ENCODE measurements at regions not wholly inside any gene's neighbourhood (a gene's known extent, or its start where the extent isn't known, plus 50 kb on each side); places are given as distances from the start of the nearest gene placed in this dataset.

DNA sequence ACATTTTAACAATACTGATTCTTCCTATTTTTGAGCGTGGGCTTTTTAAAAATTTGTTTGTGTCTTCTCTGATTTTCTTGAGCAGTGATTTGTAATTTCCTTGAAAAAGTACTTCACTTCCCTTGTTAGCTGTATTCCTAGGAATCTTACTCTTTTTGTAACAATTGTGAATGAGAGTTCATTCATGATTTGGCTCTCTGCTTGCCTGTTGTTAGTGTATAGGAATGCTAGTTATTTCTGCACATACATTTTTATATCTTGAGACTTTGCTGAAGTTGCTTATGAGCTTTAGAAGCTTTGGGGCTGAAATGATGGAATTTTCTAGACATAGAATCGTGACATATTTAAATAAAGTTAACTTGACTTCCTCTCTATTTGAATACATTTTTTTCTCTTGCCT, 582.8 kb upstream of the BCHE start:
- H3K4me3 ChIP-seq (ENCODE audit: low read depth, low read length) = no peak overlapping the region
- TF ChIP-seq, protein P1, sequence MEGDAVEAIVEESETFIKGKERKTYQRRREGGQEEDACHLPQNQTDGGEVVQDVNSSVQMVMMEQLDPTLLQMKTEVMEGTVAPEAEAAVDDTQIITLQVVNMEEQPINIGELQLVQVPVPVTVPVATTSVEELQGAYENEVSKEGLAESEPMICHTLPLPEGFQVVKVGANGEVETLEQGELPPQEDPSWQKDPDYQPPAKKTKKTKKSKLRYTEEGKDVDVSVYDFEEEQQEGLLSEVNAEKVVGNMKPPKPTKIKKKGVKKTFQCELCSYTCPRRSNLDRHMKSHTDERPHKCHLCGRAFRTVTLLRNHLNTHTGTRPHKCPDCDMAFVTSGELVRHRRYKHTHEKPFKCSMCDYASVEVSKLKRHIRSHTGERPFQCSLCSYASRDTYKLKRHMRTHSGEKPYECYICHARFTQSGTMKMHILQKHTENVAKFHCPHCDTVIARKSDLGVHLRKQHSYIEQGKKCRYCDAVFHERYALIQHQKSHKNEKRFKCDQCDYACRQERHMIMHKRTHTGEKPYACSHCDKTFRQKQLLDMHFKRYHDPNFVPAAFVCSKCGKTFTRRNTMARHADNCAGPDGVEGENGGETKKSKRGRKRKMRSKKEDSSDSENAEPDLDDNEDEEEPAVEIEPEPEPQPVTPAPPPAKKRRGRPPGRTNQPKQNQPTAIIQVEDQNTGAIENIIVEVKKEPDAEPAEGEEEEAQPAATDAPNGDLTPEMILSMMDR (IDR thresholded peaks at IDR 0.05; ENCODE audit: control insufficient read depth, extremely low read depth, insufficient read depth) = no peak
- DNase-seq (ENCODE audit: low read depth) = no peak

DNA sequence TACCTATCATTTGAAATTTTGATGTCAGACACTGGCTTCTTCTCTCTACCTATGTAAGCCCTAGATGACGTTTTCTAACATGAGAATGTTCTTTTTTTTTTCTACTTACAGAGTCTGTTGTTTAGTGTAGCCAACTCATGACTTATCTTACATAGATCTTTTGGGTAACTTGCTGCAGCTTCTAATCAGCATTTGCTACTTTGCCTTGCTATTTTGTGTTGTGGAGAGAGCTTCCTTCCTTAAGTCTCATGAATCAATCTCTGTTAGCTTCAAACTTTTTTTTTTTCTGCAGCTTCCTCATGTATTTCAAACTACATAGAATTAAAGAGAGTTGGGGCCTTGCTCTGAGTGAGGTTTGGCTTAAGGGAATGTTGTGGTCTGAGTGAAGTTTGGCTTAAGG, 568.7 kb upstream of the BCHE start:
- no peak for DNase-seq (ENCODE audit: low read depth)
- TF ChIP-seq, protein P1 (IDR thresholded peaks at IDR 0.05; ENCODE audit: control insufficient read depth, extremely low read depth, insufficient read depth) = no peak
- H3K4me3 ChIP-seq (ENCODE audit: low read depth, low read length) = no peak overlapping the region

DNA sequence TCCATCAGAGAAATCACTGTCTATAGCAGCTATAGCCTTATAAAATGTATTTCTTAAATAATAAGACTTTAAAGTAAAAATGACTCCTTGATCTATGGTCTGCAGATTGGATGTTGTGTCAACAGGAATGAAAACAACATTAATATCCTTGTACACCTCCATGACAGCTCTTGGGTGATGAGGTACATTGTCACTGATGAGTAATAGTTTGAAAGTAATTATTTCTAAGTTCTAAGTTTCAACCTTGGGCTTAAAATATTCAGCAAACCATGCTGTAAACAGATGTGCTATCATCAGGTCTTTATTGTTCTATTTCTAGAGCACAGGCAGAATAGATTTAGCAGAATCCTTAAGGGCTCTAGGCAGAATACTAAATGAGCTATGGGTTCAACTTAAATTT, 568.2 kb upstream of the BCHE start:
- no peak for DNase-seq (ENCODE audit: low read depth)
- TF ChIP-seq, protein P1 (IDR thresholded peaks at IDR 0.05; ENCODE audit: control insufficient read depth, extremely low read depth, insufficient read depth) = no peak
- H3K4me3 ChIP-seq (ENCODE audit: low read depth, low read length) = no peak overlapping the region

DNA sequence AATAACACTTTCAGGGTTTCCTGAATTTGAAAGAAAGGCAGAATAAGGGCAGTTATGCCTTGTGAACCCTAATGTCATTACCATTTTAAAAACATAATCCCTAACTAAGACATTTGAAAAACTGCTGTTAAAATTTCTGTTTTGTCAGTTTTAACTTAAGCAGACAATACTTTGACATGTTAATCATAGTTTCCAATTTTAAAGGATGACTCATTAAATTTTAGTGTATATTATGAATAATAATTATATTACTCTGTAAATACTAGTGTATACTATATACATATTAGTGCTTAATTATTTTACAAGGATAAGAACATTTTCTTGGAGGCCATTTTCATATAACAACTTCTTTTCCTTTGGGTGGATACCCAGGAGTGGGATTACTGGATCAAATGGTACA, 553.1 kb upstream of the BCHE start:
- TF ChIP-seq, protein P1 (IDR thresholded peaks at IDR 0.05; ENCODE audit: control insufficient read depth, extremely low read depth, insufficient read depth) = no peak
- DNase-seq (ENCODE audit: low read depth) = no peak
- H3K4me3 ChIP-seq (ENCODE audit: low read depth, low read length) = no peak overlapping the region

DNA sequence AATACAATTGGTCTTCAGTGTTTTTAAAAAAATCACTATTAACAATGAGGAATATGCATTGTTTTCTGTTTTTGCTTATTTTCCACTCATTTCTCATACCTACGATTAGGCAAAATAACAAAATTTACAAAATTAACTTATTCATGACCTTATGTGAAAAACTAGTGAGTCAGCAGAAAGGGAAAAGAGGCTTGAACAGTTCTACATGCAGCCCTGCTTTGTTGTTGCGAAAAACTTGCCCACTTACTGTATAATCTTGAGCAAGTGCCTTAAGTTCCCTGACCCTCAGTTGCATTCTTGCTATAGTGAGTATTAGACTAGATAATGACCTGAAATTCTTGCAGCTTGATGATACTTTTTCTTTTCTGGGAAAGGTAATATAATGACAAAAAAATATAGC, 551.1 kb upstream of the BCHE start:
- no peak for DNase-seq (ENCODE audit: low read depth)
- TF ChIP-seq, protein P1 (IDR thresholded peaks at IDR 0.05; ENCODE audit: control insufficient read depth, extremely low read depth, insufficient read depth) = no peak

DNA sequence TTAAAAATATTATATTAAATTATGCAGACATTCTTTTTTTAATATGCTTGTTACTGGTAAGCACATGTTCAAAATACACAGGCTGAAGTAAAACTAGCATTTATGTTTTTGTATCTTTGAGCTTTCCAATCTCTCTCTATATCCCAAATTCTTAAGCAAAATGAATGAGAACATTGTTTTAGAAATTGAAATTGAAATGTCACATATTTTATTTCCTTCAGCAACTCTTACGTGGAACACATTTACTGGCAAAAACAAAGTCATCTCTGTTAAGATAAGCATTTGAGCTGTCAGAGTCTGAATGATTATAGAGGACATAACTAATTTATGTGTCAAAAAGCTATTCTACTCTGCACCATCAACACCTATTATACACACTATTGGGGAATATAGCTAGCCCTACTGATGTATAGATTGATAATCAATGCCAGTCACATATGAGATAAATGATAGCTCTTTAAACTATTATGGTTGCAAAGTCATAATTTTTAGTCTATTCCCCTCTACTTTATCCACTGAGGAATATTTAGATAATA, 535.4 kb upstream of the BCHE start:
- no peak overlapping the region for H3K4me3 ChIP-seq (ENCODE audit: low read depth, low read length)
- DNase-seq (ENCODE audit: low read depth) = no peak
- TF ChIP-seq, protein P1 (IDR thresholded peaks at IDR 0.05; ENCODE audit: control insufficient read depth, extremely low read depth, insufficient read depth) = no peak

More for the DNA sequence above, 551.1 kb upstream of the BCHE start:
- no peak overlapping the region for H3K4me3 ChIP-seq (ENCODE audit: low read depth, low read length)

DNA sequence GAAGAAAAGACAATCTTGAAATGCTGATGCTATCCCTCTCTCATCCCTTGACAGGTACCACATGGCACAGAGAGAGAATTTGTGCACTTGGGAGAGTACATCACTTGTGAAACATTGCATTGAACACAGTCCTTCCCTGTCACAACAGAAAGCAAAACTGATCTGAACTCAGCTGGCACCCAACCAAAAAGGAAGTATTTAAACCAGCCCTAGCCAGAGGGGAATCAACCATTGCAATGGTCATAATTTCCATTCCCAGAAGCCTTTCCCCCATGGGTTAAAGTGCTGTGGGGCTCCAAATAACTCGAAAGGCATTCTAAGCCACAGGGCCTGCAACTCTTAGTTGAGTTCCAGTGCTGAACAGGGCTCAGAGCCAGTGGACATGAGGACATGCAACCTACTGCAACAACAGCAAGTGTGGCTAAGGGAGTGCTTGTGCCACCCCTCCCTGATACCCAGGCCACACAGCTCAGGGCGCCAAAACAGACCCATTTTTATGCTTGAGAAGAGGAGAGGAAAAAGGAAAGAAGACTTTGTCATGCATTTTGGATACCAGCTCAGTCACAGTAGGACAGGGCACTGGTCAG, 530.8 kb upstream of the BCHE start:
- TF ChIP-seq, protein P1 (IDR thresholded peaks at IDR 0.05; ENCODE audit: control insufficient read depth, extremely low read depth, insufficient read depth) = no peak
- DNase-seq (ENCODE audit: low read depth) = no peak
- H3K4me3 ChIP-seq (ENCODE audit: low read depth, low read length) = no peak overlapping the region
